ELR (cell line): ENCODE measurements at regions not wholly inside any gene's neighbourhood (a gene's known extent, or its start where the extent isn't known, plus 50 kb on each side); places are given as distances from the start of the nearest gene placed in this dataset.
A peak's percentile ranks its signal among the peaks of the same experiment; 100 is the strongest.
"Not testable (repeated sequence)": the region's sequence is repeated elsewhere in the genome, so short reads cannot be mapped to it uniquely, and the experiment has no call there.

Source experiments
- DNase-seq: peaks from one replicate; pipeline ENCODE4 v3.0.0-alpha.2; 2015; ENCODE audit warnings: low read depth

DNA sequence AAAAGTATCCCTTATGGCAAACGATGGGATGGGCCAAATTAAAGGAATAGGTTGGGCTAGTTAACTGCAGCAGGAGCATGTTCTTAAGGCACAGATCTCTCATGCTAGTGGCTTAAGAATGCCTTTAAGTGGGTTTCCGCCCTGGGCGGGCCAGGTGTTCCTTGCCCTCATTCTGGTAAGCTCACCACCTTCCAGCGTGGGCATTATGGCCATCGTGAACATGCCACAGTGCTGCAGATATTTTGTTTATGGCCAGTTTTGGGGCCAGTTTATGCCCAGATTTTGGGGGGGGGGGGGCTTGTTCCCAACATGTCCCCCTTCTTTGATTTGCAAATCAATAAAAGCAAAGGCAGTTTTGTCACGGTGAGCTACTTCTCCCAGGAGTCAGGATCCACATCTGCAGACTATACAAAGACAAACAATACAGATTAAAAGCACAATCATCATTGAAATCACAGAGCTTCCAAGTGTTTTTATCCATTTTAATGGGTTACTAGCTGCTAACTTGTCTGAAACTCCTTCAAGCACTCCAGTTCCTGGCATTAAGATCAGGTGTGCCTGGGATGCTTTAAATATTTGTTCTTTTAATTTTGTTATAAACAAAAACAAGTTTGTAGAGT lies 563.3 kb upstream of the MBL2 start:
- not testable (repeated sequence) for DNase-seq

DNA sequence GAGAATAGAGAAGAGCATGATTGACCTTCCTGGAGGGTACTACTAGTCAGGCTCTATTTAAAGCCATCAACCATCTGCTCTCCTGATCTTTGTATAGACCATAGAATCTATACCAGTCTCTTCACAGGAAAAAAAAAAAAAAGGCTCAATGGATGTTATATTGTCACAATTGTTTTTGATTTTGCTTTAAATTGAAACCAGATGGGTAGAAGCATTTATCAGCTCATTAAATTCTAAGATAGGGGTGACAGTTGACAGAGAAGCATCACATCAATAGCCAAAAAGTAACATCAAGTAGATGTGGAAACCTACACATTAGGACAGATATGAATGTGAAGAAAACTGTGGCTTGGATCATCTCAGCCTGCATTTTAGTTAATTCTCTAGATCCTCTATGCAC lies 558.9 kb upstream of the MBL2 start:
- no peak for DNase-seq

DNA sequence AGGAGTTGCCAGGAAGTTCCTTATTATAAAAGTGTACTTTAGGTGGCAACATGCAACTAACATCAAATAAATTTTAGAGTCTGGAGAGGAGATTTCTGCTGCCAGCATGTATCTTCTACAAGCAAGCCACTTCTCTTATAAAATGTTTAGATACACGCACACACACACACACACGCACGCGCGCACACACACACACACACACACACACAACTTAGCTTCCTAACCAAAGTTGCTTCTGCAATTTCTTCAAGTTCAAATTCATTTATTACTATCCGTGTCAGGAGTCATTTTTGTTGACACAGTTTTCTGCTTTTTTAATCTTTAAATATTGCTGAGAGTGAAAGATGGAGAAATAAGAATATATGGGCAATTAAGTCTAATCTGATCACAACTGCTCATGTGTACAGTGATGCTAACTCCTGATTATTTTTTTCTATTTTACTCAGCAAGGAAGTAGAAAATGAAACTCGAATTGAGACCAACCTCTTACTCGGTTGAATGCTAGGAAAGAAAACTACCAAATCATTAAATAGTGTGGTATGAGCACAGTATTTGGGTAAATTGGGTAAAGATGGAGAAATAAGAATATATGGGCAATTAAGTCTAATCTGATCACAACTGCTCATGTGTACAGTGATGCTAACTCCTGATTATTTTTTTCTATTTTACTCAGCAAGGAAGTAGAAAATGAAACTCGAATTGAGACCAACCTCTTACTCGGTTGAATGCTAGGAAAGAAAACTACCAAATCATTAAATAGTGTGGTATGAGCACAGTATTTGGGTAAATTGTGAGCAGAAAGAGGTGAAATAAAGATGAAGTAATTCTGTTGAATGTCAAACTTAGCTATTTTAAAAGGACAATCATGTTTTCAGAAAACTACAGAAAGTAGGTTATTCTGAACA lies 554.1 kb upstream of the MBL2 start:
- DNase-seq: not testable (repeated sequence)

DNA sequence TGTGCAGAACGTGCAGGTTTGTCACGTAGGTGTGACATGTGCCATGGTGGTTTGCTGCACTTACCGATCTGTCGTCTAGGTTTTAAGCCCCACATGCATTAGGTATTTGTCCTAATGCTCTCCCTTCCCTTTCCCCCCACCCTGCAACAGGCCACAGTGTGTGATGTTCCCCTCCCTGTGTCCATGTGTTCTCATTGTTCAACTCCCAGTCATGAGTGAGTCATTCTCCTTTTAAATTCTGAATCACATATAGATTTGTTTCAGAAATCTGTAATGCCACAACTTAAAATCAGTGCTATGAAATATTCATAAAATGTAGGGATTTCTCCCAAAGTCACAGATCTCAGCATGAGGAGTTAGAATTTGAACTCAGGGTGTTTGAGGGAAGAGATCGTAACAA lies 552.5 kb upstream of the MBL2 start:
- peak; percentile 63 for DNase-seq

DNA sequence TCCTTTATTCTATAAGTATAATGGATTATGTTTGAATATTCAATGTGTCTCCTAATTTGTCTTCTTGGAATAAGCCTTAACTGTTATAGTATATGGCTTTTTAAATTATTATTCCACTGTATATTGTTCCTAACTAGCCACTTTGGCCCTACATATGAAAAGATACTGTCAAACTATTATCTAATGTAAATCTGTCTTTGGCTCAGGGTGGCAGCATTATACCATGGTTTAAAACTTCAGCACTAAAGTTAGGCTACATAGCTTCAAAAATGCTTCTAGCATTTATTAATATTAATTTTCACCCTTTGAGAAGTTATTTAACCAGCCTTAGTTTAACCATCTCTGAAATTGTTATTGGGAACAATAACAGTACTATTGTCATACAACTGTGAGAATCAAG lies 543.1 kb upstream of the MBL2 start:
- peak; percentile 26 for DNase-seq

DNA sequence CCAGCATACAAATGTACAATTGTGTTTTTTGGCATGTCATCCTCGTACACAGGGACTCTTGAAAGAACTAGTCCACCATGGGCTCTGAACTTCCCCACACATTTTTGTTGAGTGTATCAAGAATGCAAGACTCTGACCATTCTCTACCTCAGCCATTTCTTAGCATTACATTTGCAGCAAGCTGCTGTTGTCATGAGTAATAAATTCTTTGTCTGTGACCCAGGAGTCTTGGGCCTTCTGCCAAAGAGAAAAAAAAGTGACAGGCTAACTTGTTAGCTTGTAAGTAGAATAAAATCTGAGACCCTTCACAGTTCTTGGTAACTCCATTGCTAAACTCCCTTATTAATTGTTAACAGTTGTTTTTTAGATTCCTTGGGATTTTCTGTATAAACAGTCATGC lies 542.3 kb upstream of the MBL2 start:
- DNase-seq: peak; percentile 80

DNA sequence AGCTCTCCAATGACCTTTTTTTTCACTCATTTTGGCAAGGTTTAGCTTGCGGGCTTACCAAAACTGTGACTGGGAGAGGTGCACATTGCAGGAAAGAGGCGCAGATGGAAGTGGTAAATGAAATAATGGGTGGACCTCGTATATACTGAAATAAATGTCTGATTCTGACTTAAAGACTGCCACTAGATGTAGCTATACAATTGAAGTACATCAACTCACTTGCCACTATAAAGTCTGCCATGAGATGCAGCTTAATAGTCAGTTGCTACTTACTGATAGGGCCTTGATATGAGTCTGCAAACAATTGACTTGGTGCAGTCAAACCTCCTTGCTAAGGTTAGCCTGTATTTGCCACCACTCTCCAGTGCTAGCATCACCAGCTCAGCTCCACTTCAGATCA lies 525.9 kb upstream of the MBL2 start:
- no peak for DNase-seq

DNA sequence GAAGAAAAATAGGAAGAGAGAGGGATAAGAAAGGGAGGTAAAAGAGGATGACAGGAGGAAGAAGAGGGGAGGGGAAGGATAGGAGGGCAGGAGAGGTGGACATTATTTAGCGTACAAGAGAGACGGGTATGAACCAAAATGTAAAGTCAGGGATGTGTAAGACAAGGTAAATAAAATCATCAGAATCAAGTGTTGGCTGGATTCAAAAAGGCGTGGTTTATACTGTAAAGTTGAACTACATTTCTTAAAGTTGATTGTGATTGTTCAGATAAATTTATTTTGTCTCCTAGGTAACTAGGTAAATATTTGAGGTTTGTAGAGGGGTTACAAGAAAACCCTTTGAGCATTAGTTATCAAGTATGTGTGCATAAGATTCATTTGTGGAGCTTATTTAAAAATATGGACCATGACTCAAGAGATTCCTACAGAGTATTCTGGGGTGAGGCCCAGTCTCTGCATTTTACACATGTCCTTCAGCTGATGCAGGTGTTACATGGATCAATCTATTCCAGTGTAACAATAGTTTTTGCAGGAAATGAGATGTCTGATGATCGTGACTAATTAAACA lies 512.1 kb upstream of the MBL2 start:
- DNase-seq: no peak

DNA sequence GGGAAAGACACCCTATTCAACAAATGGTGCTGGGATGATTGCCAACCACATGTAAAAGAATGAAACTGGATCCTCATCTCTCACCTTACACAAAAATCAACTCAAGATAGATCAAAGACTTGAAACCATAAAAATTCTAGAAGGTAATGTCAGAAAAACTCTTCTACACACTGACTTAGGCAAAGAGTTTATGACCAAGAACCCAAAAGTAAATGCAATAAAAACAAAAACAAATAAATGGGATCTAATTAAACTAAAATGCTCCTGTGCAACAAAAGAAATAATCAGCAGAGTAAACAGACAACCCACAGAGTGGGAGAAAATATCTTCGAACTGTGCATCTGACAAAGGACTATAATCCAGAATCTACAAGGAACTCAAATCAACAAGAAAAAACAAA lies 504.2 kb upstream of the MBL2 start:
- DNase-seq: no peak

DNA sequence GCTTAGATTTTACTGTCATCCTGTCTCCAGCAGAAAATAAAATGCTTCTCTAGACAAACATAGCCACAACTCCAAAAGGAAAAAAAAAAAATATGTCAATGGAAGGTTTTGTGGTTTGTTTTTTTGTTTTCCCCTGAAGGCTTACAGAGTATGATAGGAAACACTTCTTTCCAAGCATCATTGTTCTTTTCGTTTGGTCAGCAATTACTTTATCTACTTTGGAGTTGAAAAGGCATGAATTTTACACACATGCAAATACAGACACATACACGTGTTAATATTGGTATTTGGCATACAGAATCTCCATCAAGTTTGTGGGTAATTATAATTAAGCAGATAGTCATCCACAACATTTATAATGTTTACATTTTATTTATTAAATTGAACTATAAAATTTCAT lies 496.9 kb upstream of the MBL2 start:
- DNase-seq: no peak

DNA sequence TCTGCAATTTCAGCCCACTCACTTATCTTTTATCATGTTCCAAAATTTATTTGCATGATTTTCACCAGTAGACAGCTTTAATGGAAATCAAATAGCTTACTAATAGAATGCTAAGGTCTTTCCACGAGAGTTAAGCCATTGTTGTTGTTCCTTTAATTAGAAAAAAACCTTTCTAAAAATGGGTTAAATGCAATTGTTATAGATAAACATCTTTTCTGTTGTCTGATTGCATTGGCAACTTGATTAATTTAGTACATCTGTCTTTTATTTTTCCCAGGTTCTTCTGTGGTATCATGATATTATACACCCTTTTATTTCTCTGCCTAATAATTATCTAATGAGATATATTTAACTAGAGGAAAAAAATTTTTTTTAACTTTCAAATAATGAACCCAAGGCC lies 487.6 kb upstream of the MBL2 start:
- DNase-seq: no peak

DNA sequence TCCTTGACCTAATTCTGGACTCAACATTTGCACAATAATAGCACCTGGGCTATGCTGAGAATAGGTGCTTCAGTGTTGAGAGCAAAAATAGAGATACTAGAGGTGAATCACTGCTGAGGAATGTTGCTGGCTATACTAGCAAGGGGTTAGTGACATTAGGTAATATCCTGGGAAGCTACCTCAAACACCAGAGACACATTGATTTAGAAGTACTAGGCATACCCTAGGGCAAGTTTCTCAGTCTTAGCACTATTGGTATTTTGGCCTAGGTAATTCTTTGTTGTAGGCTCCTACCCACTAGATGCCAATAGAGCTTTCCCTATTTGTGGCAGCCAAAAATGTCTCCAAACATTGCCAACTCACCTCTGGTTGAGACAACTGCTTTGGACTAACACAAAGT lies 484.0 kb upstream of the MBL2 start:
- peak; percentile 0 for DNase-seq

DNA sequence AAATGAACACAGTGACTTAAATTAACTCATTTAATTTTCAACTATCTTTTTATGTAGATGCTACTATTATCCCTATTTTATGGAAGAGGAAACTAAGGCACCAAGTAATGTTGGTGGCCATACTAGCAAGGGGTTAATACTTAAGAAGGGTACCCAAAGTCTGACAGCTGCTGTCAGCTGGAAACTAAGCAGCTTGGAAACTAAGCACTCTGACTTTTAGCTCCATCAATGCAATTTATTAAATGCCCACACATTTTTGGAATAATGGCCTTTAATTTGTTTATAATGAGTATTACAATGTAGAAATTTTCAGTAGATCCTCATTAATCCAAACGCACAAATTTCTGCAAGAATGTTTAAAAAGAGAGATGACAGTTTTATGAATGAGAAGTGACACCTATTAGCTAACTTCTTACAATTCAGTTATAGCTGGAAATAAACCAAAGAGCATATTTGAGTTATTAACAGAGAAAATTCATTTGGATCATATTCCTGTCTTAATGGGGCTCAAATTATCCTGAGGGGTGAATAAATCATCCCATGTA lies 483.1 kb upstream of the MBL2 start:
- no peak for DNase-seq

DNA sequence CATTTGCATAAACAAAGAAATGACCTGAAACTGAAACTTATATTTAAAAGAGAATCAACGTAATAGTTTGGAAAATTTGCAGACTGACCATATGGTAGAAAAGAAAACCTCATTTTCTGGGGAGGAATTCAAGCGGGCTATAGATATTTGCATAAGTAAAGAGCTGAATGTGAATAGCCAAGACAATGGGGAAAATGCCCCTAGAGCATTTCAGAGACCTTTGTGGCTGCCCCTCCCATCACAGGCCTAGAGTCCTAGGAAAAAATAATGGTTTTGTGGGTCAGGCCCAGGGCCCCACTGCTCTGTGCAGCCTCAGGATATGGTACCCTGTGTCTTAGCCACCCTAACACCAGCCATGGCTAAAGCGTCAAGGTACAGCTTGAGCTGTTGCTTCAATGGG lies 480.6 kb upstream of the MBL2 start:
- DNase-seq: no peak

DNA sequence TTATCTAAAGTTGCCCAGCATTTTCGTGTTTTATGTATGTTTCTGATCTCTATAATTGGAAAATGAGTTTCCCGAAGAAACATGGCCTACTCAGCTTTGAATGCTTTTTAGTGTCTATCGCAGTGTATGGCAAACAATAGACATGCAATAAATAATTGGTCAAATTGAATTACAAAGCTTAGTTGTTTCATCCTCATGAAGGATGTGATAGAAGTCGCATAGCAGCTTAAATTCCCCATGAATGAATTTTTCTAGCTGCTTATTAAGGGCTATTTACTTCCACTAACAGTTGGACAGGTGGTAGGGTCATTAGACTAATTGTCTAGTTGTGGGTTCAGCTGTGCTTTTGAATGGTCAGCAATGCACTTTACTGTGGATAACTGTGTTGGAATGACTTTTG lies 467.3 kb upstream of the MBL2 start:
- DNase-seq: no peak

DNA sequence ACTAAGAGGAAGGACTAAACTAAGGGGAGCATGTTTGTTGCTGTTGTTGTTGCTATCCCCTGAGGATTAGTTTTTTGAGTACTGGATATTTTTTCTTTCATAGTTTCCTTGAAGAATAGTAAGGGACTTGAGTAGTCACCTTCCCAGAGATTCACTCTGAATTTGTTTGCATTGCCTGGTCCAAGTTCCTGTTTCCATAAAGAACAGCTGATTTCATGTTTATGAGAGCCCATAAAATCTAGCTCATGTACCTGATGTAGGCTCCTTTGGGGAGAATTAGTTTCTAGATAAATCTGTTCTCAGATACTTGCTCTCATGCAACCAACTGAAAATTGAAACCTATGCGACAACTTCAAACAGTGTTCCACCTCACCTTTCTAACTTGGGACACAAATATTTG lies 464.4 kb upstream of the MBL2 start:
- DNase-seq: no peak

DNA sequence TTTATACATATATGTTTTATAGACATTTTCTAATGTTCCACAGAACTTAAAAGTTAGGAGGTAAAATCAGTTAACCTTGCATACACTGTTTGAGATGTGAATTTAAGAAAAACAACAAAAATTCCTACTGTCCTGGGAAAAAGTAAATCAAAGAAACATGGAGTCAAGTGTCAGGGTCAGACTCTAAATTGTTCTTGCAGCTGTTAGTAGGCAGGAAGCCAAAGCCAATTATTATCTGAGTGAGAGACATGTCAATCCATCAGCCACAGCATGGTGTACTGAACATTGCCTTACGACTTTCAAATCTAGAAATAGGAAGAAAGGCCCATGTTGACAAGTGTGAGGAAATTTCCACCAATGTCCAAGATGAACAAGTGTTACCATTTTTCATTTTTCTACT lies 461.2 kb upstream of the MBL2 start:
- DNase-seq: no peak

DNA sequence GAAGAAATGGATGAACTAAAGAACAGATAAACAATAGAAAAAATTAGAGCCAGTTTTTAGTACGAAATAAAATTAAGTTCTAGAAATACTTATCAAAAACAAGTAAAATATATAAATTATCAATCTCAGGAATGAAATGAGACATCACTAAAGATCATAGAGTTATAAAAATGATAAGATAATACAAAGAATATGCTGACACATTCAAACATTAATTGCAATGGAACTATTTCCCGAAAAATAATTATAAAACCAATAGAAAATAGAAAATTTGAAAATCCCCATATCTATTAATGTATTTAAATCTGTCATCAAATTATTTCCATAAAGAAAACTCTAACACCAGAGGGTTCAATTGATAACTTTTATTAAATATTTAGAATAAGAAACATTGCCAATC lies 458.1 kb upstream of the MBL2 start:
- no peak for DNase-seq

DNA sequence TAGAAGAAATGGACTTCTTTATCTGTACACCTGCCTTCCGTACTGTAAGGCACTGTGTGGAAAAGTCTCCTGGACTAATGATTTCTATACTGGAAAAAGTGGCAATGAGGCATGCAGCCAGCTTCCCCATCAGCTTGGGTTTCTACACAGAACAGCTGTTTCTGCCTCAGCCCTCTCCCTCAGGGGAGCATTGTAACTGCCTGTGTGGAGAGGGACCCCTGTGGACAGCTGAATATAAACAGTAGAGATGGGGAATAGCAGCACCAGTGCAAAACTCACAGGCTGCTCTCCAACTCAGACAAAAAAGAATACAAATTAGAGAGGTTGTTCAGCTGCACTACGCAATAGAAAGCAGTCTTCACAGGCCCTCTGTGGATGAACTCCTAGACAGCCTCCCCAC lies 451.3 kb upstream of the MBL2 start:
- DNase-seq: no peak

DNA sequence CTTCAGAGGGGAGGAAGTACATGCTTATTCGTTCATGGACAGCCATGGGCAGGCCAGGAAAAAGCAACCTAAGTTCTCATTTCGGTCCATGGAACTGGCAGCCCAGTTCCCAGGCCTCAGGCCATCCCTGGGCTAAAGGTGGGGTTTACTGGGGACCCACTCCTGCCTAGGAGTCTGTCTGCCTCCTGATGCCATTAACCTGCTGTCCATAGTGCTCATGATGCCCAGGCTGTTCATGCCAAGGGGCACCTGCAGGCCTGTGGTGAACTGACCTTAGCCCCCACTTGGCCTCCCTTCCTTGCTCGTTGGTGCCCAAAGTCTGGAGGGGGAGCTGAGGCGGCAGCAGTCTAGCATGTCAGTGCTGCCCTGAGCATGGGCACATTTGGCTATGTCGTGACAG lies 450.2 kb upstream of the MBL2 start:
- DNase-seq: no peak

DNA sequence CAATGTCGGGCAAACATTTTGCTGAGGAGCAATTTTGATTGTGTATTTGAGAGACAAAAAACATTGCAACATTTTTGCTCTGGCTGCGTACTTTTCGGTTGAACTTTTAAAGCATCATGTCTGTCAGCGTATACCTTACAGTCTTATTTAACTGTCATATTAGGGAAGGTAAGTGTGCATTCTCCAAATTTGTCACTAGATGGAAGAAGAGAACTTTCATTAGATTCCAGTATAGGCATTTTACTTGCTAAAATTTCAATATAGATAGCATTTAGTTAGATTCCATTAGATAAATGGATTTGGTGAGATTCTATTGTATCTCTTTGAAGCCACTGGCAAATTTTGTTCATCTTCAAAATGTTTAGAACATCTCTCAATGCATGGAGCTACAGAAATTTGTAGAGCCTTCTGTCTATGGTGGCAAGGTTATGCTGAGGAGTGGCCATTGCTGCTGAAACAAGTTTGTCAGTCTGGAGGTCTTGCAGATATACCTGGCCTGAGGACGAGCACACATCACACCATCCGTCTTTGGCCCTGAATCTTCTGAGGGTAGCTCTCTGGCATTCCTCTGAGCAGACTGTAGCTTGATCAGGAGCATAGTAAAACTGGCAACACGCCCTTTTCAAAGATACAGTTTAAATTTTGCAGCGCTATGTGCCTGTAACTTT lies 437.5 kb upstream of the MBL2 start:
- peak; percentile 31 for DNase-seq

DNA sequence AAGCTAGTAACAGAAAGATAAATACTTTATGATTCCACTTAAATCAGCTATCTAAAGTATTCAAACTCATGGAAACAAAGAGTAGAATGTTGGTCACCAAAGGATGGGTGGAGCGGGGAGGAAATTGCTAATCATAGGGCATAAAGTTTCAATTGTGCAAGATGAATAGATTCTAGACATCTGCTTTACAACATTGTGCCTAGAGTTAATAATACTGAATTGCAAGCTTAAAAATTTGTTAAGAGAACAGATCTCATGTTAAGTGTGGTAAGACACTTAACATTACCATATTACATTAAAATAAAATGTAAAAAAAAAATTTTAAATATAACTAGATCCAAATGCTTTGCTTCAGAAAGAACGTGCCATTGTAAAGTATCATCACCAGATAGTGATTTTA lies 411.1 kb upstream of the MBL2 start:
- no peak for DNase-seq

DNA sequence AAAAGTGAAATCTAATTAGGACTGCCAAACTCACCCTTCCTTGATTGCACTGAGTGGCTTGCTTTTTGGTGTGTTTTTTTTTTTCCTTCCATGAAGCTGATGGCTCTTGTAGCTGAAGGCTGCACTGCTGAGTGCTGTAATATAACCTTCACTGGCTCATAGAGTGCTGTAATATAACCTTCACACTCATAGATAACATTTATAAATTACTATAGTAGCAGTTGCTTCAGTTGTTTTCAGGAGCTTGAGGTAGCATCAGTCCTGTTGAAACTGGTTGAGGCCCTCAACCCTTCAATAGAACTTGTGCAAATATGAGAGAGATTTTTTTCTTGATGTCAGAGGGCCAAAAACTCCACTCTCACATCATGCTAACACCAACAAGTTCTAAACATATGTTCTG lies 404.9 kb upstream of the MBL2 start:
- no peak for DNase-seq
